ENCODE measurements at regions not wholly inside any gene's neighbourhood (a gene's known extent, or its start where the extent isn't known, plus 50 kb on each side); places are given as distances from the start of the nearest gene placed in this dataset.

GRCh38 chr5:124552526-124552925 is 193.9 kb downstream of the ZNF608 start:
- Histone ChIP-seq H3K4me3 (ENCODE audit: extremely low read depth in 1 of 4, insufficient read depth in 2 of 4, low read depth in 3 of 4, low read length in 4 of 4) (no peak overlapping the region), H3K14ac (ENCODE audit: insufficient read length) (no peak overlapping the region), H2AK5ac (ENCODE audit: low read depth, low read length) (no peak overlapping the region), H3K79me1 (ENCODE audit: low read depth, low read length) (no peaks in the 10 kb centered on the region), H3K18ac (ENCODE audit: extremely low read depth, low read length) (no peak overlapping the region), H2AFZ (ENCODE audit: low read length) (no peak overlapping the region), H3K79me2 (ENCODE audit: control insufficient read depth in 1 of 2, insufficient read depth in 2 of 2, low read length in 2 of 2) (no peaks in the 10 kb centered on the region), H2BK12ac (ENCODE audit: low read depth, low read length) (no peak overlapping the region), H3K56ac (replicated peaks; ENCODE audit: insufficient read length, low read depth, low read length) (no peak overlapping the region), H4K8ac (ENCODE audit: extremely low read depth, insufficient read depth, low read length) (no peak overlapping the region), H2BK15ac (ENCODE audit: low read length) (no peak overlapping the region), H4K5ac (ENCODE audit: insufficient read length, low read depth, low read length) (no peak overlapping the region), H2BK5ac (ENCODE audit: low read depth, low read length) (no peak overlapping the region), H4K20me1 (replicated peaks in 1 of 2; ENCODE audit: control insufficient read depth in 1 of 2, insufficient read depth in 2 of 2, low read length in 2 of 2) (no peaks in the 10 kb centered on the region), H2BK20ac (ENCODE audit: low read length) (no peak overlapping the region), H2BK120ac (replicated peaks; ENCODE audit: low read depth, low read length) (no peak overlapping the region), H3K23ac (ENCODE audit: insufficient read length) (no peak overlapping the region), H3K27ac (ENCODE audit: low read depth, low read length) (no peak overlapping the region), H3K4me1 (replicated peaks in 1 of 4; ENCODE audit: control insufficient read depth in 3 of 4, insufficient read depth in 4 of 4, low read length in 3 of 4) (peaks cover 3 to 14% (median 9%) of the 10 kb centered on the region in 4 experiments; a peak in 5 of 7 replicates), H3K4ac (replicated peaks; ENCODE audit: insufficient read length, low read depth, low read length) (no peak overlapping the region), H3K4me2 (ENCODE audit: insufficient read depth in 1 of 2, low read depth in 2 of 2, low read length in 2 of 2) (no peak overlapping the region), H3K9me3 (ENCODE audit: insufficient read depth in 2 of 2, low read depth in 1 of 2, low read length in 1 of 2) (no peaks in the 10 kb centered on the region), H3K23me2 (ENCODE audit: low read depth, low read length) (no peaks in the 10 kb centered on the region; the same call in none of the 2 replicates), H3K36me3 (ENCODE audit: control insufficient read depth in 2 of 4, insufficient read depth in 4 of 4, low read length in 3 of 4) (no peaks in the 10 kb centered on the region), H3K9ac (replicated peaks in 1 of 4; ENCODE audit: extremely low read depth in 1 of 4, low read depth in 3 of 4, low read length in 3 of 4) (no peak overlapping the region), H4K91ac (replicated peaks; ENCODE audit: insufficient read length, low read length) (no peak overlapping the region), H3K27me3 (replicated peaks in 1 of 4; ENCODE audit: control insufficient read depth in 3 of 4, extremely low read depth in 1 of 4, insufficient read depth in 3 of 4, low read length in 3 of 4) (no peaks in the 10 kb centered on the region; a peak in 1 of 7 replicates)
- FAIRE-seq: no peak
- TF ChIP-seq RXRA (IDR thresholded peaks at IDR 0.05; ENCODE audit: insufficient read depth, low read depth, low read length) (no peak), SP2 (IDR thresholded peaks at IDR 0.05; ENCODE audit: low read length) (no peak), JUN (IDR thresholded peaks at IDR 0.05; ENCODE audit: low read depth, low read length) (no peak), EZH2 (IDR thresholded peaks at IDR 0.05; ENCODE audit: low read depth, low read length, severe bottlenecking) (no peak)
- CTCF ChIA-PET (ENCODE audit: partially characterized antibody): no interaction called here
- WGBS, 2 experiments (ENCODE audit: extremely low coverage in 1 of 2, insufficient coverage in 1 of 2, insufficient read length in 1 of 2, insufficient replicate concordance in 2 of 2, low coverage in 1 of 2, low lambda C conversion rate in 2 of 2, missing lambda C conversion rate in 1 of 2): 88% methylated on average over 4 of the region's 4 CpGs; no CpG with 5 or more reads in 1 of the 2 experiments
- POLR2A ChIA-PET (ENCODE audit: partially characterized antibody): no interaction called here
- DNase-seq (ENCODE audit: low read depth in 1 of 2, low spot score in 2 of 2): no peak

All from H1 (cell line).